Upper lobe of right lung (tissue), 1 donor: ENCODE measurements at regions not wholly inside any gene's neighbourhood (a gene's known extent, or its start where the extent isn't known, plus 50 kb on each side); places are given as distances from the start of the nearest gene placed in this dataset.
"Not testable (repeated sequence)": the region's sequence is repeated elsewhere in the genome, so short reads cannot be mapped to it uniquely, and the experiment has no call there.

Experiments
- ATAC-seq: fragments of 200-7000 bp; cut with Tn5 transposase; one replicate; pipeline ENCODE4 v1.9.1; 2020; ENCODE audit warnings: mild to moderate bottlenecking, moderate library complexity
- DNase-seq: peaks from one replicate; pipeline ENCODE4 v3.0.0-alpha.2; 2020
- H3K27ac ChIP-seq: fragments of 200-600 bp; one replicate; pipeline ENCODE4 v1.8.0; 2022
- H3K27me3 ChIP-seq: fragments of 200-600 bp; one replicate; pipeline ENCODE4 v1.8.0; 2022; ENCODE audit warnings: mild to moderate bottlenecking
- H3K36me3 ChIP-seq: fragments of 200-600 bp; one replicate; pipeline ENCODE4 v1.8.0; 2022
- H3K4me1 ChIP-seq: fragments of 200-600 bp; one replicate; pipeline ENCODE4 v1.8.0; 2022
- H3K4me3 ChIP-seq: fragments of 200-600 bp; one replicate; pipeline ENCODE4 v1.8.0; 2022; ENCODE audit warnings: mild to moderate bottlenecking
- H3K9me3 ChIP-seq: fragments of 200-600 bp; one replicate; pipeline ENCODE4 v1.8.0; 2022
- intact Hi-C: fragments of 100-400 bp; cut with DNase I; formaldehyde crosslinking; loops from one replicate; pipeline ENCODE4 v1.11.0; 2022
- TF ChIP-seq, protein P1 (sequence below): fragments of 200-600 bp; IDR thresholded peaks from one replicate; pipeline ENCODE4 v1.8.0; 2022; ENCODE audit warnings: antibody characterized with exemption
- donor health status: DM: no; HTN: yes; CAD: no; lungs with severe emphysema.

DNA sequence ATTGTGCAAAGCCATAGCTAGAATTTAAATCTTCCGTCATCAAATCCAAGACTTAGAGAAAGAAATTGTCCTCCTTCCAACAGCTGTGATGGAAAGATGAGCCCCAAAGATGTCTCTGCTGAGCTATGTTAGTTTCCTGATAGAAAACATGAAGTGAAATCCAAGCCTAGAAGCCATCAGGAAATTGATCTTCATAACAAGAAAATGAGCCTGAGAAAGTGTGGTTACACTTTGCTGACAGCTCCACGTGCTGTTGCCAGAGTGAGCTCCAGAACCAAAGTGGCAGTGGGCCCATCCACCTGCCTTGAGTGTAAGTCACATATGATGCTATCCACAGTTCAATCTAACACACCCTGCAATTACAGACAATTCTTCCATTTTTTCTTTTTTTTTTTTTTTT lies 58.0 kb upstream of the UBASH3B start:
- DNase-seq (no peak), ATAC-seq (no peak)
- H3K27me3 ChIP-seq, result peaks cover 2% of the 10 kb centered on the region
- no peaks in the 10 kb centered on the region for H3K9me3 ChIP-seq
- H3K36me3 ChIP-seq, result no peaks in the 10 kb centered on the region
- intact Hi-C loops, result no loop called here
- no peaks in the 10 kb centered on the region for H3K4me1 ChIP-seq
- TF ChIP-seq, protein P1, sequence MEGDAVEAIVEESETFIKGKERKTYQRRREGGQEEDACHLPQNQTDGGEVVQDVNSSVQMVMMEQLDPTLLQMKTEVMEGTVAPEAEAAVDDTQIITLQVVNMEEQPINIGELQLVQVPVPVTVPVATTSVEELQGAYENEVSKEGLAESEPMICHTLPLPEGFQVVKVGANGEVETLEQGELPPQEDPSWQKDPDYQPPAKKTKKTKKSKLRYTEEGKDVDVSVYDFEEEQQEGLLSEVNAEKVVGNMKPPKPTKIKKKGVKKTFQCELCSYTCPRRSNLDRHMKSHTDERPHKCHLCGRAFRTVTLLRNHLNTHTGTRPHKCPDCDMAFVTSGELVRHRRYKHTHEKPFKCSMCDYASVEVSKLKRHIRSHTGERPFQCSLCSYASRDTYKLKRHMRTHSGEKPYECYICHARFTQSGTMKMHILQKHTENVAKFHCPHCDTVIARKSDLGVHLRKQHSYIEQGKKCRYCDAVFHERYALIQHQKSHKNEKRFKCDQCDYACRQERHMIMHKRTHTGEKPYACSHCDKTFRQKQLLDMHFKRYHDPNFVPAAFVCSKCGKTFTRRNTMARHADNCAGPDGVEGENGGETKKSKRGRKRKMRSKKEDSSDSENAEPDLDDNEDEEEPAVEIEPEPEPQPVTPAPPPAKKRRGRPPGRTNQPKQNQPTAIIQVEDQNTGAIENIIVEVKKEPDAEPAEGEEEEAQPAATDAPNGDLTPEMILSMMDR, result no peak
- no peak overlapping the region for H3K27ac ChIP-seq
- no peak overlapping the region for H3K4me3 ChIP-seq

DNA sequence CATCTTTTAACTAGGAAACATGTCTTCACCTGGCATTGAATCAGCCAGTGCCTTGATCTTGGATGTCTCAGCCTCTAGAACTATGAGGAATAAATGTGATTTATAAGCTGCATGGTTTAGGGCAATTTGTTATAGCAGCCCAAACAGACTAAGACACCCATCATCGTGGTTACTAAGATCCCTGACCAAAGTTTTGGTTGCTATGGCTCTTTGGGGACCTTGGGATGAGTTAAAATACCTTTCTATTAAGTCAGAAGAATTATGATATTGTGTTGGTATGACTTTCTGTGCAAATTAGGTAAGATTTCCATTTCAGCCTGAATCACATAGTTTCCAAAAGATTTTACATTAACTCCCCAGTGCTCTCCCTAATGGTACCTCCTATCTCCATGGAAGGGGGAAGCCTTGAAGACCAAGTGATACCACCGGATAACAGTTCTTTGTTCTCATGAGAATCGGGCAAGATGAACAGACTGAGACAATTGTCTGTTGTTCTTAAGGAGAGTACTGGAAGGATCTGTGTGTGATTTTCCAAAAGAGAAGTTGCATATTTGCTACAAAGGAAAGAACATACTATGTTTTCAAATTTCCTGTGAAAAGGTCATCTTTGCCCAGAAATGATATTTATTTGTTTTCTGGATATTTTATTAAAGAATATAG lies 60.4 kb upstream of the UBASH3B start:
- no peak for ATAC-seq
- intact Hi-C loops, result no loop called here
- H3K27me3 ChIP-seq, result peaks cover 8% of the 10 kb centered on the region
- no peaks in the 10 kb centered on the region for H3K36me3 ChIP-seq
- H3K9me3 ChIP-seq, result no peaks in the 10 kb centered on the region
- no peak overlapping the region for H3K27ac ChIP-seq
- no peak for DNase-seq
- TF ChIP-seq, protein P1, result no peak
- H3K4me1 ChIP-seq, result no peaks in the 10 kb centered on the region
- no peak overlapping the region for H3K4me3 ChIP-seq

GRCh38 chr11:122593473-122594420 lies 61.8 kb upstream of the UBASH3B start:
- Histone ChIP-seq H3K4me1 (no peaks in the 10 kb centered on the region), H3K27ac (no peak overlapping the region), H3K27me3 (peaks cover 8% of the 10 kb centered on the region), H3K4me3 (no peak overlapping the region), H3K36me3 (no peaks in the 10 kb centered on the region), H3K9me3 (no peaks in the 10 kb centered on the region)
- no peak for DNase-seq
- TF ChIP-seq, protein P1, result no peak
- ATAC-seq, result no peak
- intact Hi-C loops, result no loop called here

DNA sequence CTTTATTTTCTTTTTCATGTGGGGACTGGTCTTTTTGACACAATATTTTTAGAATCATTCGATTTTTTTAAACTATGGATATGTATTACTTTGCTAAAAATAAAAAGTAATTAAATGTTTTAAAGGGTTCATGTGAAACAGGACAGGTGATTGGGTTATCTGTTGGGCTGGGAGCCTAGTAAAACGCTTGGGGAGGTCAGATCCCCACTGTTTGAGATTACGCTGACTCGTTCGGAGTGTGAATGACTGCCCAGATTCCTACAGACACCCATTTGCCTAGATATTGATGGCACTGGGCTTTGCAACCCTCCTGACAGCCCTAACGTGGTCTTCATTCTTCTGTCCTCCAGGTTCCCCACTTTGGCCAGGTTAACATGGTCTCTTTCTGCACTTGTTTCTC lies 62.9 kb upstream of the UBASH3B start:
- no peak for ATAC-seq
- intact Hi-C loops, result no loop called here

GRCh38 chr11:122584670-122585069 lies 70.9 kb upstream of the UBASH3B start:
- H3K4me3 ChIP-seq, result no peak overlapping the region
- no peaks in the 10 kb centered on the region for H3K27me3 ChIP-seq
- TF ChIP-seq, protein P1, result no peak
- H3K4me1 ChIP-seq, result peaks cover 4% of the 10 kb centered on the region
- intact Hi-C loops, result no loop called here
- H3K36me3 ChIP-seq, result no peaks in the 10 kb centered on the region
- ATAC-seq, result no peak
- H3K9me3 ChIP-seq, result no peaks in the 10 kb centered on the region
- no peak for DNase-seq
- no peak overlapping the region for H3K27ac ChIP-seq

More for the DNA sequence above, 62.9 kb upstream of the UBASH3B start:
- no peak for DNase-seq
- Histone ChIP-seq H3K4me3 (no peak overlapping the region), H3K27ac (no peak overlapping the region), H3K9me3 (no peaks in the 10 kb centered on the region), H3K27me3 (peaks cover 8% of the 10 kb centered on the region), H3K36me3 (no peaks in the 10 kb centered on the region), H3K4me1 (no peaks in the 10 kb centered on the region)
- TF ChIP-seq, protein P1, result no peak

GRCh38 chr11:122580071-122580470 lies 75.5 kb upstream of the UBASH3B start:
- intact Hi-C loops, DNase-seq, H3K27ac ChIP-seq, H3K9me3 ChIP-seq, H3K4me3 ChIP-seq, ATAC-seq, H3K36me3 ChIP-seq, H3K27me3 ChIP-seq, H3K4me1 ChIP-seq: not testable (repeated sequence)
